C4-2B (cell line): ENCODE measurements at regions not wholly inside any gene's neighbourhood (a gene's known extent, or its start where the extent isn't known, plus 50 kb on each side); places are given as distances from the start of the nearest gene placed in this dataset.

Experiments
- CTCF ChIP-seq: fragments of 450-650 bp; conservative IDR thresholded peaks from 2 replicates; pipeline ENCODE4 v1.5.1; 2017; ENCODE audit warnings: mild to moderate bottlenecking
- ZFX ChIP-seq: fragments of 450-650 bp; IDR thresholded peaks from 2 replicates; pipeline ENCODE4 v1.6.1; 2017

GRCh38 chr20:10954908-10955580, 281.2 kb upstream of the JAG1 start:
- TF ChIP-seq CTCF (no peak), ZFX (no peak)
